HepG2 (cell line): ENCODE measurements at regions not wholly inside any gene's neighbourhood (a gene's known extent, or its start where the extent isn't known, plus 50 kb on each side); places are given as distances from the start of the nearest gene placed in this dataset.

ENCODE experiments used
- AFF4 ChIP-seq: sonication (generic); formaldehyde crosslinking; IDR thresholded peaks from 2 replicates; pipeline ENCODE4 v1.4.0; 2020; ENCODE audit warnings: missing genetic modification reagents
- MLLT10 ChIP-seq: sonication (generic); formaldehyde crosslinking; IDR thresholded peaks from 2 replicates; pipeline ENCODE4 v1.4.0; 2020; ENCODE audit warnings: missing genetic modification reagents
- MTERF4 ChIP-seq: sonication (generic); formaldehyde crosslinking; IDR thresholded peaks from 2 replicates; pipeline ENCODE4 v1.8.0; 2023; ENCODE audit warnings: mild to moderate bottlenecking, missing genetic modification reagents
- NFE2L1 ChIP-seq: sonication (generic); formaldehyde crosslinking; IDR thresholded peaks from 2 replicates; pipeline ENCODE4 v1.4.0; 2020; ENCODE audit warnings: missing genetic modification reagents, mild to moderate bottlenecking, borderline replicate concordance
- SATB2 ChIP-seq: sonication (generic); formaldehyde crosslinking; IDR thresholded peaks from 2 replicates; pipeline ENCODE4 v1.5.0; 2020; ENCODE audit warnings: missing genetic modification reagents
- SIN3A ChIP-seq: IDR thresholded peaks from 2 replicates; pipeline ENCODE4 v1.6.1; 2011; ENCODE audit warnings: low read depth, mild to moderate bottlenecking, control low read depth, low read length, borderline replicate concordance
- SMARCE1 ChIP-seq: fragments of 450-650 bp; IDR thresholded peaks from 2 replicates; pipeline ENCODE4 v1.6.1; 2017; ENCODE audit warnings: borderline replicate concordance
- U2AF2 ChIP-seq: fragments of 200-400 bp; formaldehyde crosslinking; IDR thresholded peaks from 2 replicates; pipeline ENCODE4 v1.6.1; 2017; ENCODE audit warnings: low read depth, mild to moderate bottlenecking, low read length
- ZC3H4 ChIP-seq: sonication (generic); formaldehyde crosslinking; IDR thresholded peaks from 2 replicates; pipeline ENCODE4 v1.4.0; 2020; ENCODE audit warnings: missing genetic modification reagents, borderline replicate concordance
- ZNF251 ChIP-seq: sonication (generic); formaldehyde crosslinking; IDR thresholded peaks from 2 replicates; pipeline ENCODE4 v1.9.0; 2021; ENCODE audit warnings: mild to moderate bottlenecking, missing genetic modification reagents
- ZNF292 ChIP-seq: sonication (generic); formaldehyde crosslinking; IDR thresholded peaks from 2 replicates; pipeline ENCODE4 v1.8.1; 2022; ENCODE audit warnings: mild to moderate bottlenecking, low read depth, missing genetic modification reagents, borderline replicate concordance
- ZNF484 ChIP-seq: sonication (generic); formaldehyde crosslinking; IDR thresholded peaks from 2 replicates; pipeline ENCODE4 v1.5.1; 2020; ENCODE audit warnings: mild to moderate bottlenecking, low read depth, missing genetic modification reagents, borderline replicate concordance
- ZNF609 ChIP-seq: sonication (generic); formaldehyde crosslinking; IDR thresholded peaks from 2 replicates; pipeline ENCODE4 v1.4.0; 2020; ENCODE audit warnings: mild to moderate bottlenecking, missing genetic modification reagents, borderline replicate concordance
- ZNF691 ChIP-seq: sonication (generic); formaldehyde crosslinking; IDR thresholded peaks from 2 replicates; pipeline ENCODE4 v1.4.0; 2020; ENCODE audit warnings: missing genetic modification reagents, low read depth, mild to moderate bottlenecking, borderline replicate concordance
- ZNF883 ChIP-seq: sonication (generic); formaldehyde crosslinking; IDR thresholded peaks from 2 replicates; pipeline ENCODE4 v1.5.1; 2020; ENCODE audit warnings: mild to moderate bottlenecking, missing genetic modification reagents; ENCODE audit errors: not compliant biosample characterization
- TF ChIP-seq, protein P1 (sequence below): sonication (generic); formaldehyde crosslinking; IDR thresholded peaks from 2 replicates; pipeline ENCODE4 v1.4.0; 2020; ENCODE audit warnings: missing genetic modification reagents, borderline replicate concordance

GRCh38 chr2:8625399-8626300 is 56.2 kb upstream of the ID2 start (continued):
- TF ChIP-seq ZNF292 (CRISPR knock-in tag) (peak; percentile 81), SATB2 (CRISPR knock-in tag) (no peak), ZNF484 (CRISPR knock-in tag) (peak; percentile 83; the same call in 1 of the 2 replicates), U2AF2 (no peak), ZNF691 (no peak), MTERF4 (CRISPR knock-in tag) (peak; percentile 94; the same call in 1 of the 2 replicates), SMARCE1 (no peak), NFE2L1 (no peak), SIN3A (peak; percentile 49), AFF4 (CRISPR knock-in tag) (peak; percentile 74; the same call in 1 of the 2 replicates), MLLT10 (no peak), ZNF609 (peak; percentile 95), ZC3H4 (CRISPR knock-in tag) (no peak; the same call in 1 of the 2 replicates), ZNF251 (CRISPR knock-in tag) (no peak; the same call in 1 of the 2 replicates), ZNF883 (CRISPR knock-in tag) (peak; percentile 84)
- TF ChIP-seq, protein P1, sequence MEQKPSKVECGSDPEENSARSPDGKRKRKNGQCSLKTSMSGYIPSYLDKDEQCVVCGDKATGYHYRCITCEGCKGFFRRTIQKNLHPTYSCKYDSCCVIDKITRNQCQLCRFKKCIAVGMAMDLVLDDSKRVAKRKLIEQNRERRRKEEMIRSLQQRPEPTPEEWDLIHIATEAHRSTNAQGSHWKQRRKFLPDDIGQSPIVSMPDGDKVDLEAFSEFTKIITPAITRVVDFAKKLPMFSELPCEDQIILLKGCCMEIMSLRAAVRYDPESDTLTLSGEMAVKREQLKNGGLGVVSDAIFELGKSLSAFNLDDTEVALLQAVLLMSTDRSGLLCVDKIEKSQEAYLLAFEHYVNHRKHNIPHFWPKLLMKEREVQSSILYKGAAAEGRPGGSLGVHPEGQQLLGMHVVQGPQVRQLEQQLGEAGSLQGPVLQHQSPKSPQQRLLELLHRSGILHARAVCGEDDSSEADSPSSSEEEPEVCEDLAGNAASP (CRISPR knock-in tag): peak; percentile 93
